AG09309 (cell line): ENCODE measurements at regions not wholly inside any gene's neighbourhood (a gene's known extent, or its start where the extent isn't known, plus 50 kb on each side); places are given as distances from the start of the nearest gene placed in this dataset.

ENCODE experiments used
- DNase-seq: peaks from one replicate; pipeline ENCODE4 v3.0.0-alpha.2; 2010; ENCODE audit warnings: low read depth
- H3K4me3 ChIP-seq: 2 replicates; pipeline ENCODE4 v1.5.1; 2011; ENCODE audit warnings: mild to moderate bottlenecking, low read depth, low read length, moderate library complexity; ENCODE audit not compliant: control insufficient read depth
- TF ChIP-seq, protein P1 (sequence below): IDR thresholded peaks from 2 replicates; pipeline ENCODE4 v1.5.1; 2011; ENCODE audit warnings: mild to moderate bottlenecking, low read depth, low read length, inconsistent platforms; ENCODE audit not compliant: insufficient read depth, control insufficient read depth; ENCODE audit errors: missing control alignments

DNA sequence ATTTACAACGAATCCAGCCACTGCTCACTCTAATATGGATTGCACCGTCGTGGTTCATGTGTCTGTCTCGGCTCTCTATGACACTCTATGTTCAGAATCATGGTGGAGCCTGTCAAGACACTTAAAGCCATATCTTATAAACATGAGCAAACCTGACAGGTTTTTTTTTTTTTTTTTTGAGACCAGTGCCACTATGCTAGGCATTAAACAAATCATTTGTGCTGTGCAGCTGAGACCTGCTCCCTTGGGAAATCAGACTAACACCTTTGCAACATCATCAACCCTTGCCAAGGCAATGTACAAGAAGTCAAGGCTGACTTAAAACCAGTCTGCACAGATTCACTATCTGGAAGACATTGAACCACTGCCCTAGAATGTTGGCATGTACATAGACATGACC is 181.2 kb upstream of the ANK3 start:
- TF ChIP-seq, protein P1, sequence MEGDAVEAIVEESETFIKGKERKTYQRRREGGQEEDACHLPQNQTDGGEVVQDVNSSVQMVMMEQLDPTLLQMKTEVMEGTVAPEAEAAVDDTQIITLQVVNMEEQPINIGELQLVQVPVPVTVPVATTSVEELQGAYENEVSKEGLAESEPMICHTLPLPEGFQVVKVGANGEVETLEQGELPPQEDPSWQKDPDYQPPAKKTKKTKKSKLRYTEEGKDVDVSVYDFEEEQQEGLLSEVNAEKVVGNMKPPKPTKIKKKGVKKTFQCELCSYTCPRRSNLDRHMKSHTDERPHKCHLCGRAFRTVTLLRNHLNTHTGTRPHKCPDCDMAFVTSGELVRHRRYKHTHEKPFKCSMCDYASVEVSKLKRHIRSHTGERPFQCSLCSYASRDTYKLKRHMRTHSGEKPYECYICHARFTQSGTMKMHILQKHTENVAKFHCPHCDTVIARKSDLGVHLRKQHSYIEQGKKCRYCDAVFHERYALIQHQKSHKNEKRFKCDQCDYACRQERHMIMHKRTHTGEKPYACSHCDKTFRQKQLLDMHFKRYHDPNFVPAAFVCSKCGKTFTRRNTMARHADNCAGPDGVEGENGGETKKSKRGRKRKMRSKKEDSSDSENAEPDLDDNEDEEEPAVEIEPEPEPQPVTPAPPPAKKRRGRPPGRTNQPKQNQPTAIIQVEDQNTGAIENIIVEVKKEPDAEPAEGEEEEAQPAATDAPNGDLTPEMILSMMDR, result no peak
- H3K4me3 ChIP-seq, result no peak overlapping the region
- DNase-seq, result no peak

DNA sequence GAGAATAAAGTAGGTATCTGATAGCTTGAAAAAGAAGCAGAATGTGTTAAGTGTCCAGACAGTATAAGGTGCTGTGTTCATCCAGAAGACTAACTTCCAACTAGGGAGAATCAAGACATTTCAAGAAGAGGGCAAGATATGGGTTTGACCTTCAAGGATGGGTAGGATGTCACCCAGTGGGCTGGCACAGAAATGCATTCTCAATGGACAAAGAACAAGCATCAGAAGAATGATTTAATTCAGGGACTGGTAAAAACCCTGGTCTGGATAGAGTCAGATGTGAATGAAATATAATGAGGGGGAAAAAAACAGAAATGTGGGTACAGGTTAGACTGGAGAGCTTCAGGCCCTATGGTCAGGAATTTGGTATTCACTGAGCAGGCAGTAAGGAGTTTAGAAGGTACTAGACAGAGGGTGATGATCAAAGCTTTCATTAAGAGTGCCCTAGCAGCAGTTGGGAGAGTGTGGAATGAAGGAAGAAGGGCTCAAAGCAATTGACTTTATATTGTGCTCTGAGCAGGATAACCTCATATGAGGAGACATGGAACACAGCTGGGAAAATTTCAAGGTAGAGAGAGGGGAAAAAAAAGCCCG is 180.7 kb upstream of the ANK3 start:
- DNase-seq, result no peak
- no peak overlapping the region for H3K4me3 ChIP-seq
- TF ChIP-seq, protein P1, result no peak

DNA sequence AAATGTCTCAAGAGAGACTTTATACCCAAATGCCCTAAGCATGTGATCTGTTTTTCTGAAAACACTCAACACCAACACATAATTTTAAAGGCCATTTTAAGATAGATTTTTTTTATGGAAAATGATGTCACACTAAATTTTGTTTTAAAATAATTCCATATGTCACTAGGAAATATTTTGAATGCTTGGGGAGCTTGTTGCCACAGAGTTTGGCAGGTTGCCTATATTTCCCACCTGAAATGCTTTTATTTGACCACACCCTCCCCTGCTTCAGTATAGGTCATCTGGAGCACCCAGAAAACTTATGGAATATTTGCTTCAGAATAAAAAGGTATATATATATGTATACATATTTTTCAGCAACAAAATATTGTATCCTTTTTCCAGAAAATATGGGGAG is 180.0 kb upstream of the ANK3 start:
- no peak for DNase-seq
- TF ChIP-seq, protein P1, result no peak
- H3K4me3 ChIP-seq, result no peak overlapping the region

DNA sequence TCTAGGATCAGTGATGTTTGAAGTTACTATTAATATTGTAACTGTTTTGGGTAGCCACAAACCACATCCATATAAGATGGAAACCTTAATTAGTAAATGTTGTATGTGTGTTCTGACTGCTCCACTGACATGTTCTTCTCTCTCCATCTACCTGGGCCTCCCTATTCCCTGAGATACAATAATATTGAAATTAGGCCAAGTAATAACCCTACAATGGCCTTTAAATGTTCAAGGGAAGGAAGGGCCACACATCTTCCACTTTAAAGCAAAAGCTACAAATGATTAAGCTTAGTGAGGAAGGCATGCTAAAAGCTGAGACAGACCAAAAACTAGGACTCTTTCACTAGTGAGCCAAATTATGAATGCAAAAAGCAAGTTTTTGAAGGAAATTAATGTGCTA is 176.4 kb upstream of the ANK3 start:
- DNase-seq, result no peak
- TF ChIP-seq, protein P1, result no peak
- H3K4me3 ChIP-seq, result no peak overlapping the region

DNA sequence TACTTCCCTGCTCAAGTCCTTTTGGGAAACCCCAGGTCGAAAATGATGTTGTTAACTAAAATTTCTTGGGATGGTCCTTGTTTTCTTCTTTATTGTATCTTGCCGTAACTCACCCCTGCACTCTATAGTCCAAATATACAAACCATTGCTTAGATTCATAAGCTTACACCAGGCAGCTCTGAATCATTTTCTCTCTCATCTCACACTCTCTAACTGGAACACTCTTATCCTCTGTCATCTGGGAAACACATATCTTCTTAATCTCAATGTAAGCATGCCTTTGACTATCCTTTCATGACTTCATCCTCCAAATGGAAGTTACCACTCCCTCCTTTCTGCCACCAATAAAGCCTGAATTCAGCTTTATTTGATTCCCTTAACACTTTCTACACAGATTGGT is 175.8 kb upstream of the ANK3 start:
- no peak for DNase-seq
- no peak overlapping the region for H3K4me3 ChIP-seq
- TF ChIP-seq, protein P1, result no peak

DNA sequence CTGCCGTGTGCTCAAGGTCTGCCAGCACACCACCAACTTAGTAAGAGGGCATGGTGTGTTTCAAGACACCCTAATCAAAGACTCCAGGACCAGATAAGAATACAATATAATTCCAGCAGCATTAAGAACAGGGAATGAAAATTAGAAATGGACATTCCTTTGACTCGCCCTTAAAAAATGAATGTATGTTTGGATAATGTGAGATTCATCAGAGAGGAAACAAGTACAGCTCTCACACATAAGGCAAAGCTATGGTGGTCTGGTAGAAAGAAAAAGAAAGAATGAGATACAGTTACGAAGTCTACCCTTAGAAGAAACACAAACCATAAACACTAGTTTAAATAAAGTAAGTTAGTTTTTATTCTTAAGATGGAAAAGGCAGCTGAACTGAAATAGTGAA is 174.8 kb upstream of the ANK3 start:
- DNase-seq, result no peak
- TF ChIP-seq, protein P1, result no peak
- H3K4me3 ChIP-seq, result no peak overlapping the region

DNA sequence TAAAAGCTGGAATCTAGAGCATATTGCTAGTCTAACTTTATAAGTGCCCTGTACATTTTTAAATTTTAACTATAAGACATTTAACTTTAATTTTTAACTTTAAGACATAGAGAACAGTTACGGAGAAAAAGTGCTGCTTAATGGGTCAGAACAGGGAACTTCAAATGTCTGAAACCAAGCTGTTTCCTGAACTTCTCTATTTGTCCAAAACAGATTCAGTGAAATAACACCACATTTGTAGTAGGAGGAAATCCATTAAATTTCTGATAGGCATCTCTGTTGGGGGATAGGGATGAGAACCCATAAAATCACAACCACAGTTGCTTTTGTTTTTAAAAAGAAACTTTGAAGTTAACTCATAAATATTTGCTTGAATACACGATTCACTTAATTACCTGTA is 170.8 kb upstream of the ANK3 start:
- no peak for DNase-seq
- TF ChIP-seq, protein P1, result no peak
- H3K4me3 ChIP-seq, result no peak overlapping the region
